Heart right ventricle (tissue), 16 donors: ENCODE measurements at regions not wholly inside any gene's neighbourhood (a gene's known extent, or its start where the extent isn't known, plus 50 kb on each side); places are given as distances from the start of the nearest gene placed in this dataset.

Experiments
- ATAC-seq, 8 donors: fragments of 200-7000 bp; cut with Tn5 transposase; one replicate each; pipeline ENCODE4 v1.9.1; 2020; ENCODE audit warnings: mild to moderate bottlenecking in 8 of 8, moderate library complexity in 8 of 8, moderate number of reproducible peaks in 1 of 8
- DNase-seq, 2 donors: peaks; one replicate each; pipeline ENCODE4 v3.0.0-alpha.2; 2020
- H3K27ac ChIP-seq, 10 donors: fragments of 200-600 bp; sonication (generic) in 2 of 10; one replicate each; pipeline versions ENCODE4 v1.5.0 to v1.8.0; 2020 to 2022; ENCODE audit warnings: mild to moderate bottlenecking in 3 of 10
- H3K27me3 ChIP-seq, 7 donors: fragments of 200-600 bp; one replicate each; pipeline ENCODE4 v1.8.0; 2021 to 2022; ENCODE audit warnings: mild to moderate bottlenecking in 2 of 7
- H3K36me3 ChIP-seq, 9 donors: fragments of 200-600 bp; sonication (generic) in 1 of 9; one replicate each; pipeline versions ENCODE4 v1.5.0 to v1.8.0; 2020 to 2022; ENCODE audit warnings: mild to moderate bottlenecking in 2 of 9
- H3K4me1 ChIP-seq, 9 donors: fragments of 200-600 bp; sonication (generic) in 1 of 9; one replicate each; pipeline versions ENCODE4 v1.5.0 to v1.8.0; 2020 to 2022; ENCODE audit warnings: mild to moderate bottlenecking in 4 of 9
- H3K4me3 ChIP-seq, 10 donors: fragments of 200-600 bp; sonication (generic) in 2 of 10; one replicate each; pipeline versions ENCODE4 v1.5.0 to v1.8.0; 2020 to 2022; ENCODE audit warnings: mild to moderate bottlenecking in 7 of 10, moderate library complexity in 2 of 10
- H3K9me3 ChIP-seq, 11 donors: fragments of 200-600 bp in 10 of 11; sonication (generic) in 2 of 11; one replicate each; pipeline versions ENCODE4 v1.5.0 to v1.8.0; 2013 to 2022; ENCODE audit warnings: mild to moderate bottlenecking in 2 of 11, control low read depth in 1 of 11, moderate library complexity in 1 of 11
- CTCF ChIP-seq, 9 donors: fragments of 200-600 bp; sonication (generic) in 2 of 9; IDR thresholded peaks; one replicate each; pipeline versions ENCODE4 v1.5.0 to v1.8.0; 2021 to 2022; ENCODE audit warnings: antibody characterized with exemption in 9 of 9, mild to moderate bottlenecking in 5 of 9, moderate library complexity in 1 of 9
- WGBS, 2 donors: extraction: QIAGEN DNeasy Blood & Tissue Kit; methylation state at CpG; one replicate each; pipeline ENCODE4 v1.1.7; 2013; ENCODE audit warnings: inconsistent platforms in 1 of 2; 5-methylcytosine and 5-hydroxymethylcytosine counted together
- intact Hi-C, 10 donors: fragments of 100-400 bp; cut with DNase I; formaldehyde crosslinking; loops; one replicate each; pipeline versions ENCODE4 v1.11.1 to v1.14.2; 2022
- donor health status: Arrhythmogenic right ventricular cardiomyopathy.
- donor health status: ischemic (EF 13 %, LVEDD 7.1; RV severe dilation, severe dysfunction).
- donor health status: healthy with polysubstance abuse.
- donor health status: DM: no; HTN: yes; CAD: no.
- donor health status: DM: no; HTN: no; CAD: no.
- donor health status: ischemic (EF 25% LVEDD 6.9; RV normal size, moderate dysfunction).
- donor health status: ischemic (EF 25% LVEDD 5.7; RV mildly dilated, moderate dysfunction).
- donor health status: healthy.
- donor health status: DM: yes; HTN: yes; CAD: no.
- donor health status: Ischemic cardiomyopathy.
- donor health status: ischemic (EF 35%, LVEDD 5.7; RV mildly dilated, moderate dysfunction).
- donor health status: nonischemic (EF 11% LVEDD 7.7; RV severe dilation, severe dysfunction).
- donor health status: DM: yes; HTN: yes; CAD: no.
- donor health status: PGD.
- donor health status: ischemic (EF 29% LVEDD 5.4; RV normal size, mild dysfunction).
- donor health status: nonischemic (EF 23%, LVEDD 6.1; RV moderate dilation, normal function).

- ATAC-seq (no peak), DNase-seq (no peak)
- WGBS, 2 donors = 85 to 88% methylated on average over 2 of the region's 2 CpGs
- H3K27ac ChIP-seq = no peak overlapping the region
- TF ChIP-seq CTCF (IDR thresholded peaks at IDR 0.05) = no peak
- no peaks in the 10 kb centered on the region for H3K27me3 ChIP-seq
- peaks cover 0 to 32% (median 10%) of the 10 kb centered on the region in 9 donors for H3K4me1 ChIP-seq
- H3K4me3 ChIP-seq = no peak overlapping the region
- no peaks in the 10 kb centered on the region for H3K36me3 ChIP-seq
- no peaks in the 10 kb centered on the region for H3K9me3 ChIP-seq
- intact Hi-C loops = loop anchor here in 1 of 10 donors (10.0 kb wide), 1 partner anchor 265 kb away; the partner anchor contains the start of gene SIPA1L1
These were observed 342.6 kb upstream of the RGS6 start for GRCh38 chr14:71589609-71590008.

GRCh38 chr14:71590131-71590530 lies 342.1 kb upstream of the RGS6 start:
- intact Hi-C loops = no loop called here
- Histone ChIP-seq H3K9me3 (no peaks in the 10 kb centered on the region), H3K27ac (no peak overlapping the region), H3K4me1 (peaks cover 0 to 32% (median 10%) of the 10 kb centered on the region in 9 donors), H3K27me3 (no peaks in the 10 kb centered on the region), H3K36me3 (no peaks in the 10 kb centered on the region), H3K4me3 (no peak overlapping the region)
- TF ChIP-seq CTCF (IDR thresholded peaks at IDR 0.05) = no peak
- 92 to 94% methylated on average over 5 of the region's 5 CpGs for WGBS, 2 donors
- DNase-seq = no peak
- no peak for ATAC-seq

GRCh38 chr14:71591231-71591630 lies 341.0 kb upstream of the RGS6 start:
- Histone ChIP-seq H3K9me3 (no peaks in the 10 kb centered on the region), H3K4me3 (no peak overlapping the region), H3K4me1 (peaks cover 0 to 26% (median 4%) of the 10 kb centered on the region in 9 donors), H3K36me3 (no peaks in the 10 kb centered on the region), H3K27ac (no peak overlapping the region), H3K27me3 (no peaks in the 10 kb centered on the region)
- no peak for DNase-seq
- no peak for ATAC-seq
- no peak for TF ChIP-seq CTCF (IDR thresholded peaks at IDR 0.05)
- intact Hi-C loops = no loop called here

GRCh38 chr14:71591929-71592328 lies 340.3 kb upstream of the RGS6 start:
- intact Hi-C loops = no loop called here
- DNase-seq (no peak), ATAC-seq (no peak)
- 29 to 48% methylated on average over 1 of the region's 1 CpG for WGBS, 2 donors
- H3K36me3 ChIP-seq = no peaks in the 10 kb centered on the region
- no peak overlapping the region for H3K4me3 ChIP-seq
- H3K9me3 ChIP-seq = no peaks in the 10 kb centered on the region
- TF ChIP-seq CTCF (IDR thresholded peaks at IDR 0.05) = no peak
- peaks cover 0 to 22% (median 0%) of the 10 kb centered on the region in 9 donors for H3K4me1 ChIP-seq
- peak overlapping the region in 1 of 10 donors; percentile 17 for H3K27ac ChIP-seq
- H3K27me3 ChIP-seq = no peaks in the 10 kb centered on the region
